GM21360 (cell line): ENCODE measurements at regions not wholly inside any gene's neighbourhood (a gene's known extent, or its start where the extent isn't known, plus 50 kb on each side); places are given as distances from the start of the nearest gene placed in this dataset.
"Not testable (repeated sequence)": the region's sequence is repeated elsewhere in the genome, so short reads cannot be mapped to it uniquely, and the experiment has no call there.

Source experiments
- ATAC-seq: cut with Tn5 transposase; IDR thresholded peaks from one replicate; pipeline ENCODE4 v1.9.1; 2021; ENCODE audit warnings: mild to moderate bottlenecking, moderate library complexity; ENCODE audit not compliant: unreplicated experiment

GRCh38 chr2:192983173-192983572, 788.4 kb upstream of the TMEFF2 start:
- ATAC-seq = no peak

DNA sequence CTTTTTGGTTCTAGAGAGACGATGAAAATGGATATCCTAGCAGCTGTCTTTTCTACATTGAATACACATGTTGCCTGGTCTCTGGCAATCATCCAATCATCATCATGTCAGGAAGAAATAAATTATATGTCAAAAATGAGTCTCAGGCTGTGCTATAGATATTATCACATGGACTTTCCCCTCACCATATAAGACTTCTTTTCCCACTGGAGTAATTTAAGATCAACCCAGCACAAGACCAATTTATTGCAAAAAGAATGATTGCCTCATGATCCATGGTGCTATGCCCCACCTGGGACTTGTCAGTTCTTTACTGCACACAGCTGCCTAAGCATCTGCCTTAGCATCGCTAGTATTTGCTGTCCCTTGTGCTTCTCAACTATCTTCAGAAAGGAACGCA, 783.7 kb upstream of the TMEFF2 start:
- ATAC-seq = no peak

DNA sequence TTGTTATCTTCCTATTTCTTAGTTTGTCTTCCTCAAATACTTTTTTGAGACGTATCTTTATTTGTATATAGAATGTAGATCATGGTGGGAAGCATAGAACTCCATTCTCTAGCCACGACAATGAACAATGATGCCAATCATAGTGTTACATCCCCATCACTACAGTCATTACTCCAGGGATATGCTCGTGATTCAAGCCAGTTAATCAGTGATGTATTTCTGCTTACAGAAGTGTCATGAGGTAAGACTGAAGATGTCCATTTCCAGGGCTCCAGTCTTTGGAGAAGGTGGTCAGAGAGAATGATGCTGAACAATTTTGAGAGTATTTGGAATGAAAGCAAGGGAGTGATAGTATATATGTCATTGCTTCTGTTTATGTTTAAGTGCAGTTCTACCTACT, 777.2 kb upstream of the TMEFF2 start:
- no peak for ATAC-seq

- ATAC-seq = no peak
Observed at GRCh38 chr2:192969055-192969454, 774.3 kb upstream of the TMEFF2 start.

- no peak for ATAC-seq
Observed at GRCh38 chr2:192960945-192961344, 766.2 kb upstream of the TMEFF2 start.

GRCh38 chr2:192958615-192959014, 763.9 kb upstream of the TMEFF2 start:
- not testable (repeated sequence) for ATAC-seq

- ATAC-seq = no peak
Observed at GRCh38 chr2:192957425-192957824, 762.7 kb upstream of the TMEFF2 start.

DNA sequence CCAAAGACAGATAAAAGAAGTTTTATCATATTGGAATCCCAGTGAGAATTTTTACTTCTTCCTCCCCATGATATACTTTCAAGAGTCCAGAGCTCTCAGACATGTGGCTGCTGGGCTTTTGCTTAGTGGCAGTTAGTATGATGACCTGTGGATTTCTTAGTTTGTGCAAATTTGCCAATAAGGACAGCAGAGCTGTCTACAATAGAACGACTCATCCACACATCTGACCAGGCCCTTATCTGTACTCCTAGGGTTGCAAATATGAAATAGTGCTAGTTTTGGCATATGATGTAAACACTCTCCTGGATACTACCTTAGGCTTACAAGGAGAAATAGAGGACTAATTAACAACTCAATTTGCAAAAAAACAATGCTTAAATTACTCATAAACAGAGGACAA, 758.4 kb upstream of the TMEFF2 start:
- no peak for ATAC-seq

- ATAC-seq = no peak
Observed at GRCh38 chr2:192952245-192952644, 757.5 kb upstream of the TMEFF2 start.

- no peak for ATAC-seq
Observed at GRCh38 chr2:192948316-192948715, 753.6 kb upstream of the TMEFF2 start.

DNA sequence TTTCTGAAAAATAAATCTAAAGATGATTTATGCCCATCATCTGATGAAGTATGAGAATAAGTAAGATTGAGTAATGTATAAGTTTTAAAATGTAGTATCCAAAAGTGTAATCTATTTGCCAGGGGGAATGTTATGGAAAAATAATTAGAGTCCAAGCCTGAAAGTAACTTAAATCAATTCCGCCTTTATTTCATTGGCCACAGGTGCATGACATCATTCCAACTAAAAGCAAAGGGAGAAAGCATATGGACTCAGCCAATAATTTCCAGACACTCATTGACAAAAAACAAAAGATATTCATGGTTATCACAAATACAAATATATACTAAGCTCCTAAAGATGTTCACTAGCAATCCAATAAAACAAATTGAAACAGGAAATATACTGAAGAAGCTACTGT, 752.6 kb upstream of the TMEFF2 start:
- ATAC-seq = no peak

DNA sequence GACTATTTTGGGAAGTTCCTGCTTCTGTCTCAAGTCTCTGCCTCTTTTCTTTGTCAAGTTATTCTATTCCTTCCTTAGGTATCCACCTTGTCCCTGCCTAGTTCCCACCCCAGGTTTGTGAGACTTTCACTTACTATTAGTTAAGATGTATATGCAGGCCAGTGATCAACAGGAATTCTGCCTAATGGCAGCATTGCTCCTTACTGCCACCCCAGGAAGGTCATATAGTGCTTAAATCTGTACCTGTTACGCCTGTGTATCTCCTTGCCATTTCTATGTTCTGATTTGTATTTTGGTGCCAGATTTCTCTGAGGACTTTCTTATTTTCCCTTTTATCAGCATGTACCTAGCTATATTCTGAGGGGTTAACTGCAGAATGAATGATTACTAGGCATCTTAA, 746.0 kb upstream of the TMEFF2 start:
- ATAC-seq = no peak

GRCh38 chr2:192932376-192932775, 737.6 kb upstream of the TMEFF2 start:
- no peak for ATAC-seq

DNA sequence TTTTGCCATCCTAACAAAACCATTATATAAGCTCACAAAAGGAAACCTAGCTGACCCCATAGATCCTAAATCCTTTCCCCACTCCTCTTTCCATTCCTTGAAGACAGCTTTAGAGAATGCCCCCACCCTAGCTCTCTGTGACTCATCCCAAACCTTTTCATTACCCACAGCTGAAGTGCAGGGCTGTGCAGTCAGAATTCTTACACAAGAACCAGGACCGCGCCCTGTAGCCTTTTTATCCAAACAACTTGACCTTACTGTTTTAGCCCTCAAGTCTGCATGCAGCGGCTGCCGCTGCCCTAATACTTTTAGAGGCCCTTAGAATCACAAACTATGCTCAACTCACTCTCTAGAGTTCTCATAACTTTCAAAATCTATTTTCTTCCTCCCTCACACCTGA, 726.9 kb upstream of the TMEFF2 start:
- not testable (repeated sequence) for ATAC-seq

DNA sequence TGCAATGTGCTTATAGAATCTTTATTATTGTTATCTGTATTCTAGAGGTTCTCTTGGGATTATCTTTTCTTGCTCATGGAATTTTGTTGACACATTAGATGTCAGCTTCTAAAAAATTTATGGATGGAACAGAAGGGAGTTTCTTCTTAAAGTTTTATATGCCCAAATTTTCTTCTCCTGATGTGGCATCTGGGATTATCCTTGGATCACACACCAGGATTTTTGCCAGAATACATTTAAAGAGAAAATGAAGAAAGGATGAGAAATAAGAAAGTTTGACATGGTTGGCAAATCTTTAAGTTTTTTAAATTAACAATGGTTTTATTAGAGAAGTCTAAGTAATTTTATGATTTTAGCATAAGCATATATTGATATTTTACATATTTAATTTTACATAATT, 706.7 kb upstream of the TMEFF2 start:
- ATAC-seq = no peak

DNA sequence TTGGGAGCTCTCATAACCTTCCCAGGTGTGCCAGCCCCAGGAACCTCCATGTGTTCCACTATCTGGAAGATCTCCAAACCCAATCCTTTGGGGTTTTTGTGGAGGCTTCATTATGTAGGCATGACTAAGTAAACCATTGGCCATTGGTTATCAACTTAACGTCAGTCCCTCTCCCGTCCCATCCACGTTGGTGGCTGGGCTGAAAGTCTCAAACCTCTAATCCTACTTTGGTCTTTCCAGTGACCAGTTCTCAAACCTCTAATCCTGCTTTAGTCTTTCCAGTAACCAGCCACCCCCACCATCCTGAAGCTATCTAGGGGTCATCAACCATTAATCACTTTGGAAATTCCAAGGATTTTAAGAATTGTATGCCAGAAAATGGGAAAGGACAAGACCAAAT, 704.7 kb upstream of the TMEFF2 start:
- ATAC-seq = no peak

- ATAC-seq = not testable (repeated sequence)
Observed at GRCh38 chr2:192893976-192894375, 699.2 kb upstream of the TMEFF2 start.

DNA sequence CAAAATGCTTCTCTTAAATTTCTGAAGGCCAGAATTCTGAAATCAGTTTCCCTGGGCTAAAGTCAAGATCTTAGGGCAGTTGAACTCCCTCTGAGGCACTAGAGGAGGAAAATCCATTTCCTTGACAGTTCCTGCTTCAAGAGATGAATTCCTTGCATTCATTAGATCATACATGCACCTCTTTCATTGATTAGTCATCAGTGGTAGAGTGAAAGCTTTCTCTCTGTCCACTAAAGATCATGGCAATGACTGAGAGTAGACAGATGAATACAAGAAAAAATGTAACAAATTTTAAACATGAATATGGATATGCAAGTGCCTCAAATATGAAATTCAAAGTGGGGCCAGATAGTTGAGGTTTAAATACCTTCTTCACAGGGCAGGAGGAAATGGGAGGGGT, 693.4 kb upstream of the TMEFF2 start:
- ATAC-seq = no peak

- no peak for ATAC-seq
Observed at GRCh38 chr2:192887337-192887736, 692.6 kb upstream of the TMEFF2 start.

DNA sequence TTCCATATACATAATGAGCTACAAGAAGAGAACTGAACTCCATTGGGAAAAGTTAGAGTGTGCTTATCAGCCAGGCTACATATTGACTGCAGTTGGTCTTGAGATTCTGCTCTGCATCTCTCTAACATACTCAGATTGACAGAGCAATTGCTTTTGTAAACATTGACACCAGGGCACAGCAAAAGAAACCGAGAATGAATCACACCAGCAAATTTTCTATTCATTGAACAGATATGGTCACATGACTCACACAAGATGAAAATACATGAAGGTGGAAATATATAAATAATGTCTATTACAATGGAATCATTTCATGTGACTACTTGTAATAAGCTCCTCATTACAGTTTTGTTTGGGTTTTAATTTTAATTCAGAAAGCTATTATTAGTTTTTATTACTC, 691.9 kb upstream of the TMEFF2 start:
- no peak for ATAC-seq

- ATAC-seq = no peak
Observed at GRCh38 chr2:192885569-192886160, 690.9 kb upstream of the TMEFF2 start.

GRCh38 chr2:192877159-192877558, 682.4 kb upstream of the TMEFF2 start:
- ATAC-seq = no peak

- no peak for ATAC-seq
Observed at GRCh38 chr2:192876698-192877097, 682.0 kb upstream of the TMEFF2 start.

- ATAC-seq = no peak
Observed at GRCh38 chr2:192854706-192855105, 660.0 kb upstream of the TMEFF2 start.
